Duodenal mucosa (tissue), 2 donors: ENCODE measurements at regions not wholly inside any gene's neighbourhood (a gene's known extent, or its start where the extent isn't known, plus 50 kb on each side); places are given as distances from the start of the nearest gene placed in this dataset.

Experiments used
- H3K27ac ChIP-seq: one replicate; pipeline ENCODE4 v1.7.0; 2013; ENCODE audit warnings: low read depth, low read length
- H3K27me3 ChIP-seq, 2 donors: one replicate each; pipeline ENCODE4 v1.7.0; 2013; ENCODE audit warnings: low read length in 2 of 2, control low read depth in 1 of 2; ENCODE audit not compliant: insufficient read depth in 2 of 2, control insufficient read depth in 1 of 2
- H3K36me3 ChIP-seq, 2 donors: one replicate each; pipeline ENCODE4 v1.7.0; 2013; ENCODE audit warnings: low read length in 2 of 2, control low read depth in 1 of 2; ENCODE audit not compliant: insufficient read depth in 2 of 2, control insufficient read depth in 1 of 2
- H3K4me1 ChIP-seq, 2 donors: one replicate each; pipeline ENCODE4 v1.7.0; 2013; ENCODE audit warnings: low read length in 2 of 2, control low read depth in 1 of 2; ENCODE audit not compliant: insufficient read depth in 2 of 2, control insufficient read depth in 1 of 2
- H3K4me3 ChIP-seq, 2 donors: one replicate each; pipeline ENCODE4 v1.7.0; 2013; ENCODE audit warnings: low read length in 2 of 2, low read depth in 1 of 2
- H3K9ac ChIP-seq, 2 donors: one replicate each; pipeline ENCODE4 v1.7.0; 2013; ENCODE audit warnings: low read length in 2 of 2, low read depth in 1 of 2
- H3K9me3 ChIP-seq, 2 donors: one replicate each; pipeline ENCODE4 v1.7.0; 2013; ENCODE audit warnings: low read length in 2 of 2, control low read depth in 1 of 2; ENCODE audit not compliant: control insufficient read depth in 1 of 2

DNA sequence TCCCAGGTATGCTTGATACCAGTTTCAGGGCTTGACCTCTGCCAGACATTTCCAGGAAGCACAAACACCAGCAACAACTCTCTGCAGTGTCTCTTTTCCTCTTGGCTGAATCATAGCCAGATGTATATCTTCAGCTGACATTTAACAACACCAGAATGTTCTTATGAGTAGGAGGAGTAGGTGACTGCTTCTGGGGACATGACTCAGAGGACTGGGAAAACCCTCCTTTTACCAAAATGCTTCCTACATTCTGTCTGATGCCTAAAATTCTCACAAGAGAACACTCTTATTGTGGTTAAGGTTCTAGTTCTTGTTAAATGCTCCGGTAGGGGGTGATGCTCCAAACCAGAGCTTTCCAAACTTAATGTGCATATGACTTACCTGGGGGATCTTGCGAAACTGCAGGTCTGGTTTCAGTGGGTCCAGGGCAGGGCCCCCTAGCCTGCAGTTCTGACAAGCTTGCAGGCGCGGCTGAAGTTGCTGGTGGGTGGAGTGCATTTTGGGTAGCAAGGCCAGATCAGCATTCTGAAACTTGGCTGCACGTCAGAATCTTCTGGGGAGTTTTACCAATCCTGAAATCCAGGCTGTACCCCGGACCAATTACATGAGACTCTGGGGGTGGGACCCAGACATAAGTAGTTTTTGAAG lies 329.3 kb upstream of the RPS6KA3 start:
- H3K4me3 ChIP-seq = no peak overlapping the region
- H3K9me3 ChIP-seq = no peaks in the 10 kb centered on the region

GRCh38 chrX:20594985-20595384 lies 328.3 kb upstream of the RPS6KA3 start:
- no peaks in the 10 kb centered on the region for H3K36me3 ChIP-seq
- H3K4me3 ChIP-seq = no peak overlapping the region
- H3K27me3 ChIP-seq = no peaks in the 10 kb centered on the region
- no peak overlapping the region for H3K27ac ChIP-seq
- H3K4me1 ChIP-seq = no peaks in the 10 kb centered on the region
- no peak overlapping the region for H3K9ac ChIP-seq
- no peaks in the 10 kb centered on the region for H3K9me3 ChIP-seq

More for the DNA sequence above, 329.3 kb upstream of the RPS6KA3 start:
- Histone ChIP-seq H3K27ac (no peak overlapping the region), H3K27me3 (no peaks in the 10 kb centered on the region), H3K36me3 (no peaks in the 10 kb centered on the region), H3K9ac (no peak overlapping the region), H3K4me1 (no peaks in the 10 kb centered on the region)

DNA sequence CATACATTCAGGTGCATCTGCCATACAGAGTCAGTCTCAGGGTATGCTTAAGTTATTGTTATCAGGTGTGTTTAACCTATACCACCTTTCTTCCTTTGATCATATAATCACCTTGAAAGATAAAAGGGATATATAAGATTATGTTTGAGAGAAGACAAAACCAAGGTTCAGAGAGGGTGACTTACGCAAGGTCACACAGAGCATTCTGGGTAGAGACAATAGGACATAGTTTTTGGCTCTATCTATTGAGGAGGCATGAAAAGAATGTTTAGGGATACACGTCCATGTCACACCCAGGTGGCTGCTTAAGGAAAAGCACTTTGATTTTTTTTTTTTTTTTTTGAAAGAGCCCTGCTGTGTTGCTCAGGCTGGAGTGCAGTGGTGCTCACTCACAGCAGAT lies 327.1 kb upstream of the RPS6KA3 start:
- Histone ChIP-seq H3K27me3 (no peaks in the 10 kb centered on the region), H3K9me3 (no peaks in the 10 kb centered on the region), H3K4me3 (no peak overlapping the region), H3K4me1 (no peaks in the 10 kb centered on the region), H3K27ac (no peak overlapping the region), H3K9ac (no peak overlapping the region), H3K36me3 (no peaks in the 10 kb centered on the region)

DNA sequence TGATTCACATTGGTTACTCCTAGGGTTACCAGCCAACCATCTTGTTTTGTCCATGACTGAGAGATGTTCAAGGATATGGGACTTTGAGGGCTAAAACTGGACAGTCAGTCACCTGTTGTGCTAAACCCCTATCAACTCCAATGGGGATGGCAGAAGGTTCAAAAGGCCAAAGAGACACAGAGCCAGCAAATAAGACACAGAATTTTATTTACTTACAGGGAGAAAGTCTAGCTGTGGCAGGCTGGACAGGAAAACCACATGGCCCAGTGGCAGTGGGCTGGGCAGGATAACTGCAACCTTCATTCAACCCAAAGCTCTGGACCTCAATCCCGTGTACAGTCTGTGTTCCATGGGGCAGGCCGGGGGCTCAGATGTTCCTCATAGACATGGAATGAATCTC lies 326.7 kb upstream of the RPS6KA3 start:
- H3K36me3 ChIP-seq = no peaks in the 10 kb centered on the region
- no peaks in the 10 kb centered on the region for H3K4me1 ChIP-seq
- H3K9ac ChIP-seq = no peak overlapping the region

GRCh38 chrX:20591246-20591645 lies 324.5 kb upstream of the RPS6KA3 start:
- Histone ChIP-seq H3K9ac (no peak overlapping the region), H3K27me3 (no peaks in the 10 kb centered on the region), H3K4me1 (no peaks in the 10 kb centered on the region), H3K9me3 (no peaks in the 10 kb centered on the region), H3K36me3 (no peaks in the 10 kb centered on the region), H3K27ac (no peak overlapping the region), H3K4me3 (no peak overlapping the region)

More for the DNA sequence above, 326.7 kb upstream of the RPS6KA3 start:
- Histone ChIP-seq H3K27me3 (no peaks in the 10 kb centered on the region), H3K9me3 (no peaks in the 10 kb centered on the region), H3K4me3 (no peak overlapping the region), H3K27ac (no peak overlapping the region)

DNA sequence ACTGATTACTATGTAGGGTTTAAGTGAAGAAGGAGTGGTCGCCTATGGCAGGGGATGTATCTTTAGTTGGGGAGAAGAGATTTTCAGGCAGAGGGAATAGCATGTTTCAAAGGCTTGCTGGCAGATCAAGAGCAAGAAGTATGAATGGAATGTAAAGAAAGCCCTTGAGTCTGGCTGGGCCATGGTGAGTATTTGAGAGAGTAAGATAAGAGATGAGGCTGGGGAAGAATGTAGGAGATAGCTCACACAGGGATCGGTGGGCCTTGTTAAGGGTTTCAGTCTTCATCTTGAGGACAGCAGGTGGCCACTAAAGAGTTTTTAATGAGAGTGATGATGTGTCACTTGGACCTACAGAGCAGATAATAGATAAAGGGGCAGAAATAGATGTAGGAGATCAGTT lies 319.1 kb upstream of the RPS6KA3 start:
- no peak overlapping the region for H3K4me3 ChIP-seq
- H3K4me1 ChIP-seq = no peaks in the 10 kb centered on the region
- H3K9ac ChIP-seq = no peak overlapping the region
- no peaks in the 10 kb centered on the region for H3K9me3 ChIP-seq
- H3K27ac ChIP-seq = no peak overlapping the region
- H3K36me3 ChIP-seq = no peaks in the 10 kb centered on the region
- no peaks in the 10 kb centered on the region for H3K27me3 ChIP-seq

DNA sequence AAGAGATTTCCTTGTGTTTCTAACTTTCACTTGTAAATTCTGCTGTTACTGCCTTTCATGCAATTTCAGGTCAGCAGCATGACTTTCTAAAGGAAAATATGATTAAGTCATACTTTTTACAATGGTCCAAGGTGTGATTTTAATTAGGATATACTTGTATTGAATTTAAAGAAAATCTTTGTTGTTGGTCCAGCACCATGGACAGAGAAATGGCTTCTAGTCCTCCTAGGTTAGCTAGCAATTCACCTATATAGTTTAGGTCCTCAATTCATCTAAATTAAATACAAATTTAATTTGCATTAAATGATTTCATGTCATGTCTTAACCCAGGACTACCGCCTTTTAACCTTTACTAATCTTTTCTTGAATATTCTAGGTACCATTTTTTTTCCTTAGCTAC lies 304.9 kb upstream of the RPS6KA3 start:
- Histone ChIP-seq H3K9ac (no peak overlapping the region), H3K4me3 (no peak overlapping the region), H3K9me3 (no peaks in the 10 kb centered on the region), H3K4me1 (no peaks in the 10 kb centered on the region), H3K36me3 (no peaks in the 10 kb centered on the region), H3K27ac (no peak overlapping the region), H3K27me3 (no peaks in the 10 kb centered on the region)

DNA sequence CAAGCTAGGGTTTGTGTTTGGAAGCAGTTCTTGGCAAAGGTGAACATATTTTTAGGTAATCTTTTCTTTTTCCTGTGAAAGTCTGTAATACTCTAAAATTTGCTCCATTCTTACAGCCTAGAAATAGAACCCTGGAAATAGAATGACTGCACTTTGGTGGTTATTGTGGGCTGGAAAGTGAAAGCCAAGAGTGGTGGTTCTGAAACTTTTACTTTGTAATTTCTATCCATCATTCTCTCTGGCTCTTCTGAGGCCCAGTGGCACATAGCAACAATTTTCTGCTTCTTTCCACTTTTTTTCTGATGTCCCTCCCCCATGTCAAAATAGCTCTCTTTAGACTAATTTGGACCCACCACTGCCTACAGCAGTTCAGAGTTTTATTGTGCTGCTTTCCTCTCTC lies 300.4 kb upstream of the RPS6KA3 start:
- H3K9me3 ChIP-seq = no peaks in the 10 kb centered on the region
- H3K27ac ChIP-seq = no peak overlapping the region
- H3K4me3 ChIP-seq = no peak overlapping the region
- no peaks in the 10 kb centered on the region for H3K27me3 ChIP-seq
- no peaks in the 10 kb centered on the region for H3K36me3 ChIP-seq
- no peaks in the 10 kb centered on the region for H3K4me1 ChIP-seq
- no peak overlapping the region for H3K9ac ChIP-seq

- Histone ChIP-seq H3K4me3 (no peak overlapping the region), H3K4me1 (peaks cover 0 to 8% of the 10 kb centered on the region in 2 donors), H3K36me3 (no peaks in the 10 kb centered on the region), H3K27ac (no peak overlapping the region), H3K27me3 (no peaks in the 10 kb centered on the region), H3K9ac (no peak overlapping the region), H3K9me3 (no peaks in the 10 kb centered on the region)
Measured at GRCh38 chrX:20547611-20548051, 280.9 kb upstream of the RPS6KA3 start.

- no peaks in the 10 kb centered on the region for H3K36me3 ChIP-seq
- no peak overlapping the region for H3K9ac ChIP-seq
- no peaks in the 10 kb centered on the region for H3K9me3 ChIP-seq
- no peak overlapping the region for H3K27ac ChIP-seq
- H3K4me1 ChIP-seq = peaks cover 0 to 8% of the 10 kb centered on the region in 2 donors
- no peaks in the 10 kb centered on the region for H3K27me3 ChIP-seq
- no peak overlapping the region for H3K4me3 ChIP-seq
Measured at GRCh38 chrX:20545538-20545937, 278.8 kb upstream of the RPS6KA3 start.

DNA sequence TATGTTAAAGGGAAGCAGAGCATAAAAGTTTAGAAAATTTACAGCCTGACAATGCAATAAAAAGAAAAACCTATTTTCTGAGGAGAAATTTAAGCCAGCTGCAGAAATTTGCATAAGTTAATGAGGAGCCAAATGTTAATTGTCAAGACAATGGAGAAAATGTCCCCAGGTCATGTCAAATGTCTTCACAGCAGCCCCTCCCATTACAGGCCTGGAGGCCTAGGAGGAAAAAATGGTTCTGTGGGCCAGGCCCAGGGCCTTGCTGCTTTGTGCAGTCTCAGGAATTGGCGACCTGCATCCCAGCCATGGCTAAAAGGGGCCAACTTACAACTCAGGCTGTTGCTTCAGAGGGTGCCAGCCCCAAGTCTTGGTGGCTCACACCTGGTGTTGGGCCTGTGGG lies 275.4 kb upstream of the RPS6KA3 start:
- Histone ChIP-seq H3K4me1 (peaks cover 0 to 4% of the 10 kb centered on the region in 2 donors), H3K4me3 (no peak overlapping the region), H3K9me3 (no peaks in the 10 kb centered on the region), H3K27ac (no peak overlapping the region), H3K27me3 (no peaks in the 10 kb centered on the region), H3K9ac (no peak overlapping the region), H3K36me3 (no peaks in the 10 kb centered on the region)
